ENCODE measurements at regions not wholly inside any gene's neighbourhood (a gene's known extent, or its start where the extent isn't known, plus 50 kb on each side); places are given as distances from the start of the nearest gene placed in this dataset.

GRCh38 chr9:86716326-86716922 is 230.9 kb downstream of the GAS1 start:
- TF ChIP-seq POLR2A (IDR thresholded peaks at IDR 0.05; ENCODE audit: low read length), result no peak
- no peak for TF ChIP-seq GATA1 (IDR thresholded peaks at IDR 0.05; ENCODE audit: low read depth, low read length)

Measured in erythroblast (primary cell).